Endothelial cell of umbilical vein (primary cell): ENCODE measurements at regions not wholly inside any gene's neighbourhood (a gene's known extent, or its start where the extent isn't known, plus 50 kb on each side); places are given as distances from the start of the nearest gene placed in this dataset.

ENCODE experiments used
- BruUV-seq: library from RNA; stranded (reverse); fragments of 400-500 nt; replicated peaks from 2 replicates; lab custom pipeline; 2021; lab: Mats Ljungman, UMichigan
- CTCF ChIA-PET: fragments of 300-600, 350-600 bp; sonication (Branson Sonifier 250); formaldehyde crosslinking; loops from one replicate; lab custom pipeline; 2021; ENCODE audit warnings: antibody characterized with exemption, inconsistent platforms; lab: Charles Lee
- POLR2A ChIA-PET: fragments of 300-600, 350-600 bp; sonication (Branson Sonifier 250); formaldehyde crosslinking; loops from one replicate; lab custom pipeline; 2021; ENCODE audit warnings: antibody characterized with exemption, inconsistent platforms; lab: Charles Lee
- DNase-seq: peaks from one replicate; pipeline ENCODE4 v3.0.0-alpha.2; 2011; ENCODE audit warnings: low read depth, low spot score
- FAIRE-seq: peaks from 2 replicates; lab custom pipeline; 2011; peaks lifted over from hg19 to GRCh38; lab: Jason Lieb, UNC
- H2AFZ ChIP-seq: 2 replicates; pipeline ENCODE4 v1.6.0; 2012; ENCODE audit warnings: low read depth, low read length, control low read depth, inconsistent platforms
- H3K27ac ChIP-seq: 2 replicates; pipeline ENCODE4 v1.5.1; 2011; ENCODE audit warnings: low read depth, mild to moderate bottlenecking, control low read depth, low read length, moderate library complexity; ENCODE audit not compliant: insufficient read depth
- H3K27me3 ChIP-seq, 2 experiments: 2 replicates each; pipeline versions ENCODE4 v1.6.0 to v1.6.1; 2011; ENCODE audit warnings: low read length in 2 of 2, mixed read lengths in 1 of 2; ENCODE audit not compliant: control insufficient read depth in 2 of 2, insufficient read depth in 2 of 2
- H3K36me3 ChIP-seq, 2 experiments: 2 replicates in 1 of 2; 3 replicates in 1 of 2; pipeline ENCODE4 v1.5.1; 2011; ENCODE audit warnings: low read length in 2 of 2, mild to moderate bottlenecking in 1 of 2, moderate library complexity in 1 of 2; ENCODE audit not compliant: control insufficient read depth in 2 of 2, insufficient read depth in 2 of 2; ENCODE audit errors: extremely low read depth in 1 of 2
- H3K4me1 ChIP-seq: 3 replicates; pipeline ENCODE4 v1.5.1; 2011; ENCODE audit warnings: mild to moderate bottlenecking, low read length; ENCODE audit not compliant: control insufficient read depth, insufficient read depth; ENCODE audit errors: extremely low read depth
- H3K4me2 ChIP-seq: 2 replicates; pipeline ENCODE4 v1.6.1; 2011; ENCODE audit warnings: low read length, control low read depth, mixed read lengths; ENCODE audit not compliant: insufficient read depth
- H3K4me3 ChIP-seq, 3 experiments: fragments of 200-600 bp in 1 of 3; sonication (generic), shearing (Covaris generic) in 1 of 3; replicated peaks in 1 of 3; 2 replicates each; pipeline ENCODE4 v1.5.1; 2011 to 2016; ENCODE audit warnings: control low read depth in 3 of 3, low read length in 3 of 3, mild to moderate bottlenecking in 2 of 3, inconsistent platforms in 1 of 3, low read depth in 1 of 3, moderate library complexity in 1 of 3; ENCODE audit not compliant: insufficient read depth in 1 of 3
- H3K79me2 ChIP-seq: 2 replicates; pipeline ENCODE4 v1.6.0; 2012; ENCODE audit warnings: low read length, inconsistent platforms; ENCODE audit not compliant: control insufficient read depth, insufficient read depth
- H3K9ac ChIP-seq: replicated peaks from 2 replicates; pipeline ENCODE3; 2011; ENCODE audit warnings: low read length, control low read depth; ENCODE audit not compliant: insufficient read depth; ENCODE audit errors: extremely low read depth
- H3K9me1 ChIP-seq: replicated peaks from 3 replicates; pipeline ENCODE4 v1.6.0; 2011; ENCODE audit warnings: mild to moderate bottlenecking, low read length; ENCODE audit not compliant: control insufficient read depth, insufficient read depth; ENCODE audit errors: extremely low read depth
- H3K9me3 ChIP-seq: replicated peaks from 2 replicates; pipeline ENCODE4 v1.5.1; 2012; ENCODE audit warnings: low read length, inconsistent platforms; ENCODE audit not compliant: control insufficient read depth, insufficient read depth
- H4K20me1 ChIP-seq: replicated peaks from 2 replicates; pipeline ENCODE3; 2011; ENCODE audit warnings: mild to moderate bottlenecking, low read length; ENCODE audit not compliant: control insufficient read depth, insufficient read depth; ENCODE audit errors: extremely low read depth
- CTCF ChIP-seq, 2 donors: IDR thresholded peaks; 1 replicate in 1 of 2; 2 replicates in 1 of 2; pipeline ENCODE4 v1.5.1; 2011; ENCODE audit warnings: low read length in 2 of 2, mild to moderate bottlenecking in 2 of 2, moderate library complexity in 2 of 2, control low read depth in 1 of 2, inconsistent platforms in 1 of 2, low read depth in 1 of 2; ENCODE audit not compliant: insufficient read depth in 1 of 2; ENCODE audit errors: extremely low read depth in 1 of 2
- EZH2 ChIP-seq: IDR thresholded peaks from 2 replicates; pipeline ENCODE4 v1.6.1; 2012; ENCODE audit warnings: borderline replicate concordance, low read depth, mild to moderate bottlenecking, moderate library complexity, low read length, inconsistent platforms; ENCODE audit not compliant: severe bottlenecking
- FOS ChIP-seq: IDR thresholded peaks from 2 replicates; pipeline ENCODE4 v1.6.1; 2011; ENCODE audit warnings: mild to moderate bottlenecking, low read length, moderate library complexity, borderline replicate concordance; ENCODE audit not compliant: insufficient read depth
- GATA2 ChIP-seq: IDR thresholded peaks from 2 replicates; pipeline ENCODE4 v1.7.0; 2011; ENCODE audit warnings: low read depth, mild to moderate bottlenecking, moderate library complexity, mixed read lengths, low read length; ENCODE audit not compliant: insufficient read length, insufficient read depth
- JUN ChIP-seq: IDR thresholded peaks from 2 replicates; pipeline ENCODE4 v1.6.1; 2011; ENCODE audit warnings: borderline replicate concordance, low read depth; ENCODE audit not compliant: insufficient read length, insufficient read depth
- MAX ChIP-seq: IDR thresholded peaks from 2 replicates; pipeline ENCODE4 v1.6.1; 2011; ENCODE audit not compliant: insufficient read depth, insufficient read length
- MYC ChIP-seq: IDR thresholded peaks from one replicate; pipeline ENCODE4 v1.6.1; 2011; ENCODE audit warnings: mild to moderate bottlenecking, low read depth, low read length
- POLR2A ChIP-seq: IDR thresholded peaks from 2 replicates; pipeline ENCODE4 v1.6.1; 2012; ENCODE audit warnings: low read depth, mild to moderate bottlenecking, control low read depth, low read length
- POLR2AphosphoS5 ChIP-seq: IDR thresholded peaks from 2 replicates; pipeline ENCODE4 v1.6.1; 2012; ENCODE audit warnings: low read depth, mild to moderate bottlenecking, control low read depth, low read length, moderate library complexity; ENCODE audit not compliant: insufficient read depth
- dilution Hi-C: fragments of 300-500 bp; cut with MboI; formaldehyde crosslinking; loops from one replicate; pipeline ENCODE4 v1.15.0; 2019; ENCODE audit warnings: low sequenced_read_pairs; ENCODE audit not compliant: extremely low pct_ligation_motif_present
- intact Hi-C: fragments of 100-400 bp; cut with micrococcal nuclease; formaldehyde crosslinking; loops from one replicate; pipeline ENCODE4 v1.10.0; 2022

- H3K9ac ChIP-seq: no peak overlapping the region
- FAIRE-seq: no peak
- TF ChIP-seq FOS (no peak), POLR2AphosphoS5 (no peak), CTCF (IDR thresholded peaks at IDR 0.05; ENCODE audit: extremely low read depth in 1 of 2, insufficient read depth in 1 of 2, low read depth in 1 of 2, low read length in 2 of 2) (no peak), JUN (no peak), POLR2A (no peak), MAX (no peak), EZH2 (no peak), MYC (no peak), GATA2 (no peak)
- H3K36me3 ChIP-seq: no peaks in the 10 kb centered on the region
- H3K27me3 ChIP-seq: no peaks in the 10 kb centered on the region
- no peaks in the 10 kb centered on the region for H3K4me1 ChIP-seq
- H2AFZ ChIP-seq: no peak overlapping the region
- H3K27ac ChIP-seq: no peak overlapping the region
- H3K9me1 ChIP-seq: no peaks in the 10 kb centered on the region
- ChIA-PET POLR2A (no interaction called here), CTCF (interaction anchor here (0.6 kb wide), 1 partner anchor 1445 kb away, joined by 4 read pairs; no protein-coding TSS in a partner anchor)
- H3K79me2 ChIP-seq: no peaks in the 10 kb centered on the region
- no peak for DNase-seq
- no peak overlapping the region for H3K4me3 ChIP-seq
- dilution Hi-C loops (no loop called here), intact Hi-C loops (no loop called here)
- H3K4me2 ChIP-seq: no peak overlapping the region
- no TSS peak for BruUV-seq
- no peaks in the 10 kb centered on the region for H3K9me3 ChIP-seq
- no peaks in the 10 kb centered on the region for H4K20me1 ChIP-seq
Measured at GRCh38 chr13:89165685-89166084, 1494.5 kb downstream of the SLITRK5 start.
